Loucy (cell line): ENCODE measurements at regions not wholly inside any gene's neighbourhood (a gene's known extent, or its start where the extent isn't known, plus 50 kb on each side); places are given as distances from the start of the nearest gene placed in this dataset.

Source experiments
- H2AFZ ChIP-seq: fragments of 200-600 bp; sonication (generic); 2 replicates; pipeline ENCODE4 v1.6.0; 2016; ENCODE audit warnings: antibody characterized with exemption, mild to moderate bottlenecking, low read length, moderate library complexity
- H3F3A ChIP-seq: fragments of 200-600 bp; 2 replicates; pipeline ENCODE4 v1.6.0; 2016; ENCODE audit warnings: antibody characterized with exemption, low read depth, mild to moderate bottlenecking
- H3K27me3 ChIP-seq: fragments of 200-600 bp; sonication (generic); 2 replicates; pipeline ENCODE4 v1.6.1; 2014; ENCODE audit warnings: low read length, mild to moderate bottlenecking; ENCODE audit not compliant: insufficient read depth, poor library complexity, severe bottlenecking
- H3K36me3 ChIP-seq: fragments of 200-600 bp; sonication (generic); 2 replicates; pipeline ENCODE4 v1.6.1; 2016; ENCODE audit warnings: low read length; ENCODE audit not compliant: insufficient read depth
- H3K4me1 ChIP-seq: fragments of 200-600 bp; sonication (generic); 2 replicates; pipeline ENCODE4 v1.5.1; 2014; ENCODE audit warnings: low read length, mild to moderate bottlenecking; ENCODE audit not compliant: insufficient read depth, poor library complexity, severe bottlenecking
- H3K4me2 ChIP-seq: fragments of 200-600 bp; sonication (generic); 2 replicates; pipeline ENCODE4 v1.6.0; 2014; ENCODE audit warnings: antibody characterized with exemption, low read length, low read depth, mild to moderate bottlenecking; ENCODE audit not compliant: poor library complexity, severe bottlenecking
- H3K4me3 ChIP-seq: fragments of 200-600 bp; sonication (generic); 2 replicates; pipeline ENCODE4 v1.5.1; 2014; ENCODE audit warnings: low read length, mild to moderate bottlenecking, mixed read lengths; ENCODE audit not compliant: poor library complexity, severe bottlenecking
- H3K79me2 ChIP-seq: fragments of 200-600 bp; sonication (generic); 2 replicates; pipeline ENCODE4 v1.6.1; 2014; ENCODE audit warnings: low read length; ENCODE audit not compliant: insufficient read depth
- H3K9ac ChIP-seq: fragments of 200-600 bp; sonication (generic); 2 replicates; pipeline ENCODE4 v1.6.0; 2014; ENCODE audit warnings: mild to moderate bottlenecking, low read depth, low read length, moderate library complexity; ENCODE audit not compliant: poor library complexity, severe bottlenecking
- H3K9me2 ChIP-seq: fragments of 200-600 bp; sonication (generic); replicated peaks from 2 replicates; pipeline ENCODE4 v1.6.1; 2016; ENCODE audit warnings: low read depth, low read length, mixed read lengths
- H3K9me3 ChIP-seq: fragments of 200-600 bp; sonication (generic); 2 replicates; pipeline ENCODE4 v1.6.1; 2014; ENCODE audit warnings: mild to moderate bottlenecking, antibody characterized with exemption, low read length, low read depth; ENCODE audit not compliant: insufficient read depth
- H4K20me1 ChIP-seq: fragments of 200-600 bp; sonication (generic); 2 replicates; pipeline ENCODE4 v1.6.0; 2014; ENCODE audit warnings: antibody characterized with exemption, low read length, mild to moderate bottlenecking; ENCODE audit not compliant: insufficient read depth, poor library complexity, severe bottlenecking
- EZH2phosphoT487 ChIP-seq: fragments of 200-600 bp; IDR thresholded peaks from 2 replicates; pipeline ENCODE4 v1.6.1; 2018; ENCODE audit warnings: antibody characterized with exemption, mild to moderate bottlenecking, moderate library complexity, borderline replicate concordance
- TF ChIP-seq, protein P1 (sequence below): fragments of 200-600 bp; sonication (generic); conservative IDR thresholded peaks from 2 replicates; pipeline ENCODE4 v1.5.1; 2014; ENCODE audit warnings: mild to moderate bottlenecking, antibody characterized with exemption, low read length

DNA sequence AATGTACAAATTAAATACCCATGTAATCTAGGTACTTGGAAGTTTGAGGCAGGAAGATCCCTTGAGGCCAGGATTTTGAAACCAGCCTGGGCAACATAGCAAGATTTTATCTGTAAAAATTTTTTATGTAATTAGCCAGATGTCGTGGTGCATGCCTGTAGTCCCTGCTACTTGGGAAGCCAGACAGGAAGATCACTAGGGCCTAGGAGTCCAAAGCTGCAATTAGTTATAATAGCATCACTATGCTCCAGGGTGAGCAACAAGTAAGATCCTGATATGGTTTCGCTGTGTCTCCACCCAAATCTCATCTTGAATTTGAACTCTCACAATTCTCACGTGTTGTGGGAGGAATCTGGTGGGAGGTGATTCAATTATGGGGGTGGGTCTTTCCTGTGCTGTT, 535.8 kb downstream of the TENT5A start:
- Histone ChIP-seq H3K4me3 (no peak overlapping the region), H3K9me3 (no peaks in the 10 kb centered on the region; the same call in 1 of the 2 replicates), H3K9me2 (no peaks in the 10 kb centered on the region), H3K4me2 (no peak overlapping the region), H2AFZ (no peak overlapping the region), H3K4me1 (no peaks in the 10 kb centered on the region), H3K79me2 (no peaks in the 10 kb centered on the region), H3K9ac (no peak overlapping the region), H4K20me1 (no peaks in the 10 kb centered on the region), H3K27me3 (no peaks in the 10 kb centered on the region), H3K36me3 (no peaks in the 10 kb centered on the region), H3F3A (no peaks in the 10 kb centered on the region)
- TF ChIP-seq, protein P1, sequence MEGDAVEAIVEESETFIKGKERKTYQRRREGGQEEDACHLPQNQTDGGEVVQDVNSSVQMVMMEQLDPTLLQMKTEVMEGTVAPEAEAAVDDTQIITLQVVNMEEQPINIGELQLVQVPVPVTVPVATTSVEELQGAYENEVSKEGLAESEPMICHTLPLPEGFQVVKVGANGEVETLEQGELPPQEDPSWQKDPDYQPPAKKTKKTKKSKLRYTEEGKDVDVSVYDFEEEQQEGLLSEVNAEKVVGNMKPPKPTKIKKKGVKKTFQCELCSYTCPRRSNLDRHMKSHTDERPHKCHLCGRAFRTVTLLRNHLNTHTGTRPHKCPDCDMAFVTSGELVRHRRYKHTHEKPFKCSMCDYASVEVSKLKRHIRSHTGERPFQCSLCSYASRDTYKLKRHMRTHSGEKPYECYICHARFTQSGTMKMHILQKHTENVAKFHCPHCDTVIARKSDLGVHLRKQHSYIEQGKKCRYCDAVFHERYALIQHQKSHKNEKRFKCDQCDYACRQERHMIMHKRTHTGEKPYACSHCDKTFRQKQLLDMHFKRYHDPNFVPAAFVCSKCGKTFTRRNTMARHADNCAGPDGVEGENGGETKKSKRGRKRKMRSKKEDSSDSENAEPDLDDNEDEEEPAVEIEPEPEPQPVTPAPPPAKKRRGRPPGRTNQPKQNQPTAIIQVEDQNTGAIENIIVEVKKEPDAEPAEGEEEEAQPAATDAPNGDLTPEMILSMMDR, result no peak
- TF ChIP-seq EZH2phosphoT487, result no peak

DNA sequence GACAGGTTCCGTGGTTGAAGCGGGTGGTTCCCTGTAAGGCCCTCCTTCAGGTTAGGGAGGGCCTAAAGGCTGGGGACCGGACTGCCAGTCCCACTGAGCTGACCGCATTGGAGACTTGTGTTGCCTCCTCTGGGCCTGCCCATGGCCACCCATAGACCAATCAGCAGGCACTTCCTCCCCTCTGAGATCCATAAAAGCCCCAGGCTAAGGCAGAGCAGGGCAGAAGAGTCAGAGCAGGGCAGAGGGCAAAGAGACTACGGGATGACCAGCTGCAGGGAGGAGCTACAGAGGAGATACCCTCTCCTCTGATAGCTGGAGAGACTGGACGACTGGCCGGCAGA, 537.4 kb downstream of the TENT5A start:
- Histone ChIP-seq H3K36me3 (no peaks in the 10 kb centered on the region), H3K9me2 (no peaks in the 10 kb centered on the region), H3K4me2 (no peak overlapping the region), H3K4me3 (no peak overlapping the region), H2AFZ (no peak overlapping the region), H4K20me1 (no peaks in the 10 kb centered on the region), H3F3A (no peaks in the 10 kb centered on the region), H3K4me1 (no peaks in the 10 kb centered on the region), H3K9me3 (no peaks in the 10 kb centered on the region; the same call in 1 of the 2 replicates), H3K9ac (no peak overlapping the region), H3K27me3 (no peaks in the 10 kb centered on the region), H3K79me2 (no peaks in the 10 kb centered on the region)
- TF ChIP-seq, protein P1, result no peak
- no peak for TF ChIP-seq EZH2phosphoT487

DNA sequence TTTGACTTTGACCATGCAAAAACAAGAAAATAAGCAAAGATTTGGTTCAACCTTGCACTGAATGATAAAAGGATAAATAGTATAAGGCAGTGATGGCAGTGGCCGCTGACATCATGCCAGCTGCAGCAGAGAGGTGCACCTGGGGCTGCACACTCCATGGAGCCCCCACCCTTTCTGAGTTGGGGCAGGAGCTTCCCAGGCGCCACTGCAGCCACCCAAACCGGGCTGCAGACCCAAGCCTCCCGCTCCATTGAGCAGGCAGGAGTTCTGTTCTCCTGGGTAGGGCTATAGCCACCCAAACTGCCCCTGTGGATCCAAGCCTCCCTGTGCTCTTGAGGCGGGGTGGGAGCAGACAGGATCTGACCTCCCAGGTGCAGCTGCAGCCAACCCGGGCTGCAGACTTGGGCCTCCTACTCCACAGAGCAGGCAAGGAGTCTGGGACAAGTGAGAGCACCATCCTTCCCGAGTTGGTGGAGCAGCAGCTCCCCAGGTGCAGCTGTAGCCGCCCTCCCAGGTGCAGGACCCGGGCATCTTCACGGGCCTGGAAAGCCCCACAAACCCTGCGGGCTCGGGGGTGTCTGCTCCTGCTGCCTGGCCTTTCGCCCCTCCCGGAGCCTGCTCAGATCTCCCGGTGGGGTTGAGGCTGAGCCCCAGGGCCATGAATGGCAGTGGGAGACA, 537.9 kb downstream of the TENT5A start:
- H3K9me2 ChIP-seq, result no peaks in the 10 kb centered on the region
- no peak for TF ChIP-seq EZH2phosphoT487
- H3K9me3 ChIP-seq, result no peaks in the 10 kb centered on the region; the same call in 1 of the 2 replicates
- H3K9ac ChIP-seq, result no peak overlapping the region
- no peak overlapping the region for H2AFZ ChIP-seq
- no peaks in the 10 kb centered on the region for H3K4me1 ChIP-seq
- no peaks in the 10 kb centered on the region for H3K27me3 ChIP-seq
- H3F3A ChIP-seq, result no peaks in the 10 kb centered on the region
- no peak overlapping the region for H3K4me2 ChIP-seq
- H3K4me3 ChIP-seq, result no peak overlapping the region
- no peaks in the 10 kb centered on the region for H3K36me3 ChIP-seq
- no peaks in the 10 kb centered on the region for H3K79me2 ChIP-seq
- no peaks in the 10 kb centered on the region for H4K20me1 ChIP-seq

DNA sequence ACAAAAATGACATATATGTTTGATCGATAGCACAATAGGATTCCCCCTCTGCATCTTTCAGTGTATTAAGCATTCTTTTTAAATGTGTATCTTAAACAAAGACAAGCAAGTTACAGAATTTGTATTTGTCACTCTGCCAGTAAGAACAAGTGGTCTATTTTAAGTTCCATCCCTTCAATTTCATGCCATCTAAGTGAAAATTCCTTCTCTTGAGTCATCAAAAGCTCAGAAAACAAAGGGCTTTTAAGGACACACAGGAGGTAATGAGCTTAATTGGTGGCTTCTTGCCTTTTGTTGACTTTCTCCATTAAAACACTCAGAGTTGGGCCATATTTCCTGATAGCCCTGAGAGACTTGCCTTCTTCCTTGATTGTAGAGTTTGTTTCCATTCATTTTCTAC, 547.8 kb downstream of the TENT5A start:
- no peaks in the 10 kb centered on the region for H3F3A ChIP-seq
- no peak overlapping the region; the same call in 1 of the 2 replicates for H2AFZ ChIP-seq
- H3K27me3 ChIP-seq, result no peaks in the 10 kb centered on the region
- H3K79me2 ChIP-seq, result no peaks in the 10 kb centered on the region
- H3K9ac ChIP-seq, result no peak overlapping the region
- peaks cover 10% of the 10 kb centered on the region for H3K4me1 ChIP-seq
- H3K9me2 ChIP-seq, result no peaks in the 10 kb centered on the region
- H3K4me2 ChIP-seq, result no peak overlapping the region
- no peaks in the 10 kb centered on the region for H3K36me3 ChIP-seq
- H4K20me1 ChIP-seq, result no peaks in the 10 kb centered on the region
- no peak overlapping the region for H3K4me3 ChIP-seq
- no peak for TF ChIP-seq EZH2phosphoT487
- TF ChIP-seq, protein P1, result no peak
- H3K9me3 ChIP-seq, result peaks cover 8% of the 10 kb centered on the region; the same call in 1 of the 2 replicates
